ENCODE measurements at regions not wholly inside any gene's neighbourhood (a gene's known extent, or its start where the extent isn't known, plus 50 kb on each side); places are given as distances from the start of the nearest gene placed in this dataset.

GRCh38 chr19:27714857-27715256 is 1498.1 kb downstream of the UQCRFS1 start:
- TF ChIP-seq TP53 (CRISPR knock-in tag; IDR thresholded peaks at IDR 0.05) (no peak), KAT7 (CRISPR knock-in tag; IDR thresholded peaks at IDR 0.05; ENCODE audit: borderline replicate concordance) (no peak), ZNF121 (CRISPR knock-in tag; IDR thresholded peaks at IDR 0.05) (no peak)

Data from WTC11 (cell line).